ENCODE measurements at regions not wholly inside any gene's neighbourhood (a gene's known extent, or its start where the extent isn't known, plus 50 kb on each side); places are given as distances from the start of the nearest gene placed in this dataset.
A peak's percentile ranks its signal among the peaks of the same experiment; 100 is the strongest.

- TF ChIP-seq AGO2 (optimal IDR thresholded peaks at IDR 0.05; ENCODE audit: low read depth, low read length) (no peak), MXI1 (IDR thresholded peaks at IDR 0.05; ENCODE audit: borderline replicate concordance, low read depth, low read length) (no peak), ZBTB14 (CRISPR knock-in tag; IDR thresholded peaks at IDR 0.05) (no peak), FOXP4 (CRISPR knock-in tag; IDR thresholded peaks at IDR 0.05) (peak; percentile 86), ARNTL (CRISPR knock-in tag; IDR thresholded peaks at IDR 0.05) (no peak), ZBTB40 (IDR thresholded peaks at IDR 0.05) (no peak), ZBTB40 (CRISPR knock-in tag; IDR thresholded peaks at IDR 0.05) (no peak), FLYWCH1 (CRISPR knock-in tag; IDR thresholded peaks at IDR 0.05) (no peak), SOX5 (CRISPR knock-in tag; IDR thresholded peaks at IDR 0.05; ENCODE audit: borderline replicate concordance) (no peak; the same call in none of the 2 replicates), ZNF142 (CRISPR knock-in tag; IDR thresholded peaks at IDR 0.05) (no peak), ZKSCAN1 (IDR thresholded peaks at IDR 0.05; ENCODE audit: low read length) (no peak), ZNF841 (CRISPR knock-in tag; IDR thresholded peaks at IDR 0.05; ENCODE audit: borderline replicate concordance) (no peak), ZBTB3 (CRISPR knock-in tag; IDR thresholded peaks at IDR 0.05; ENCODE audit: borderline replicate concordance, low read depth) (no peak)
Measured at GRCh38 chr5:56476487-56476856, 243.3 kb upstream of the ANKRD55 start (continued).

All from HepG2 (cell line).